NCI-H446 treated with DMSO at 0.1 percent for 48 hours (cell line): ENCODE measurements at regions not wholly inside any gene's neighbourhood (a gene's known extent, or its start where the extent isn't known, plus 50 kb on each side); places are given as distances from the start of the nearest gene placed in this dataset.

Experiments used
- DNase-seq: peaks from one replicate; lab custom pipeline; 2025; lab: John Stamatoyannopoulos, UW

GRCh38 chr6:54640911-54641310 lies 205.7 kb upstream of the FAM83B start:
- DNase-seq: no peak

GRCh38 chr6:54646069-54646950 lies 200.3 kb upstream of the FAM83B start:
- DNase-seq: no peak

DNA sequence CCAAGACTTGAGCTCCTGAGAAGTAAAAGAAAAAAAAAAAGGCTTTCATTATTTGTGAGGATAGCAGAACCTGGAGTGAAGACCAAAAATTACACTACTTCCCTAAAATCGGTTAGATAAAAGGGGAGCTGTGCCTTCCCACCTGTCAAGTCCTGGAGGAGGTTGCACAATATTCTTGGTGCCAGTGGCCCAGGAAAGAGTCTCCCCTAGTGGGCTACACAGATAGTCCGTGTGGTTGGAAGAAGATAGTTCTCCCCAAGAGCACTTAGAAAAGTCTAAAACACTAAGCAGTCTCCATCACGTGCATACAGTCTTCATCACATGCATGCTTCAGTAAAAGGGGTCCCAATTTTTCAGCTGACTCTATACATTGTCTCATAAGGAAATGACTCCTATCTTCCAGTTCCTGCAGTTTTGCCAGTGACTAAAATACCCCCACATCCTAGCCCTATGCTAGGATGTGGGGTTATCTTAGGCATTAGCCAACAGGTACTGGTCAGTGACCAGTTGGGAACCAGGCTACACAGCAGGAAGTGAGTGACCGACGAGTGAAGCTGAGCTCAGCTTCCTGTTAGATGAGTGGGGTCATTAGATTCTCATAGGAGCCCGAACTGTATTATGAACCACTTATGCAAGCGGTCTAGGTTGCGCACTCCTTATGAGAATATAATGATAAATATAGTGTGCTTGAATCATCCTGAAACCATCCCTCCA lies 199.5 kb upstream of the FAM83B start:
- no peak for DNase-seq

DNA sequence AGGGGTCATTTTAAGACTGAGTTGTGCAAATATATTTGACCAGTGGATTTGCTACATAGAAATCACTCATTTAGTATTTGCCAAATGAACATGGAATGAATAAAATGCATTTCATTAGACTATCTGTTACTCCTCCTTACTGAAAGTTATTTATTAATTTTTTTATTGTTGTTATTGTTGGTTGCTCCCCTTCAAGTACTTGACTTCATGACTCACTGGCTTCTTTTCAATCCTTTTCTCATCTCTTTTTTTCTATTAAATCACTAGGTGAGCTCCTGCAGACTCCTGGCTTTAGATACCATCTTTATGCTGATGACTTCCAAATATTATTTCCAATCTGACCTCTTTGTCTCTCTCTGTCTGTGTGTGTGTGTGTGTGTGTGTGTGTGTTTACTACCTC lies 192.2 kb upstream of the FAM83B start:
- DNase-seq: no peak

- DNase-seq: no peak
Observed at GRCh38 chr6:54655162-54655561, 191.4 kb upstream of the FAM83B start.

DNA sequence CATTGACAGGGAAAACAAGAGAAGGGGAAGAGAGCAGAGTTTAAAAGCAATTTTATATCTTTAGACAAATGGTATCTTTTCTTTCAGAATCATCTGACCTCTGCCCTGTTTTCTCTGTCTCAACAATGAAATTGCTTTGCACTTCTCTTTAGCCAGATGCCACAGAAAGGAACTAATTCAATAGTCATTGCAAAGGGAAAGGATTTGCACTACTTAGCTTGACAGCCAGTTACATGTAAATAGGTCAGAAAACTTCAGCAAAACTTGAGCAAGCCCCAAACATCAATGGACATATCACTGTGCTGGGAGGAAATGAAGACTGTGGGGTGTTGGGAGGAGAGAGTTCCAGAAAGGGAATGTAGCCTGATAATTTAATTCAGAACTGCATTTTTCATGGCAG lies 181.3 kb upstream of the FAM83B start:
- DNase-seq: no peak

DNA sequence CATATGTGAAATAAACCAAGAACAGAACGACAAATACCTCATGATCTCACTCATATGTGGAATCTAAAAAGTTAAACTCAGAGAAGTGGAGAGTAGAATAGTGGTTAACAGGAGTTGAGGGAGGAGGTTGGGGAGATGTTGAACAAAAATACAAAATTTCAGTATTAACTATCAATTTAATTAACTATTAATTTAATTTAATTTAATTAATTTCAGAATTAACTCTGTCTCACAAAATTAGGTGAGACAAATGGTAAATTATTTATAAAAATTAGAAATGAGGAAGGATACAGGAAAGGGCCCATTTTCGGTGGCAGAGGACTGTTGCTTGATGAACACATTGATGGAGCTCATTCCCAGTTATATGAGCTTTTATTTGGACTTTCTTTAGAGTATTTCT lies 166.0 kb upstream of the FAM83B start:
- no peak for DNase-seq

DNA sequence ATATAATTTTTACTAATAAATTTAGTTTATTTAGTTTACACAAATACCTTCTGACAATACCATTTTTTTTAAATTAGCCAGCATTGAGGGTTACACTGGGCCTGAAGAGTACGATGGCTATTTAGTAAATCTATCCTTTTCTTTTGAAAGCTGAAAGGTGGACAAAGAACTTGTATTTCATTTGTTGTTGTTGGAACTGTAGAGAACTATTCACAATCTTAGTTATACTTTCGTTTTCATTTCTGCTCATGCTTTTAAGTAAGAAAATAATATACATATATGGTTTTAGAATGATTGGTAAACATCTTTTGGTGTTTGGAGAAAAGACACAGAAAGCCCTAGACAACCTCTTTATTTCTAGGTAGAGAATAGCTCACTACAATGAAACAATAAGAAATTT lies 165.3 kb upstream of the FAM83B start:
- no peak for DNase-seq

GRCh38 chr6:54681987-54682386 lies 164.6 kb upstream of the FAM83B start:
- DNase-seq: no peak

GRCh38 chr6:54689620-54690019 lies 157.0 kb upstream of the FAM83B start:
- DNase-seq: no peak

DNA sequence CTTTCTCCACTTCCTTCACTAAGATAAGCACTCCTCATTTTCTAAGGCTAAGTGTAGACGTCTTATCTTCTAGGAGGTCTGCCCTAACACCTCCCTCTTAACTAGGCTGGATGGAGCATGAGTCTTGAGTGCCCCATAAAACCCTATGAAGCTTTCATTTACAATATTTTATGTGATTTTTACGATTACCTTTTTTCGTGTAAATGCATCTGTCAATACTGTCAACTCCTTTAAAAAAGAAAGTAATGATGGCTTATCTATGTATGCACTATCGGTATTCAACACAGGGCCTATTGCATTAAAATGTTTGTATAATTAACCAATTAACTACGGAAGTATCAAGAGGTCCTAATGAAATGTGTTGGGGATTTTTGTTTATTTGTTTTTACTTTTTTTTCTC lies 156.0 kb upstream of the FAM83B start:
- no peak for DNase-seq

- no peak for DNase-seq
Observed at GRCh38 chr6:54694928-54695532, 151.5 kb upstream of the FAM83B start.

DNA sequence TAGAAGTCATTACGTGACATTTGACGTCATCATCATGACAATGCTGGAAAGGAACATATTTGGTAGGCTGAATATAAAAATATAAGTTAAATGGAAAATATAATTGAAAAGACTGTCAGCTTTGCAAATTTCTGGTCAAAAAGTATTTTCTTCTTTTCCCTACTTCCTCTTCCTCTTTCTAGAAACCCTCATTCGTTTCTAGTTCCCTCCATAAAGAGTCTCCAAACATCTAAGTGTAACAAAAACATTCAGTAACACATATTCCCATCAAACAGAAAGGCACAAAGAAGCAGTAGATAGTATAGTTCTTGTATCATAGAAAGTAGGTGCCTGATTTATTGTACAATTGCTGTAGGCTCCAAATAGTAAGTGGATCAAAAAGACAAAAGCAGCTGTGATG lies 150.8 kb upstream of the FAM83B start:
- no peak for DNase-seq

DNA sequence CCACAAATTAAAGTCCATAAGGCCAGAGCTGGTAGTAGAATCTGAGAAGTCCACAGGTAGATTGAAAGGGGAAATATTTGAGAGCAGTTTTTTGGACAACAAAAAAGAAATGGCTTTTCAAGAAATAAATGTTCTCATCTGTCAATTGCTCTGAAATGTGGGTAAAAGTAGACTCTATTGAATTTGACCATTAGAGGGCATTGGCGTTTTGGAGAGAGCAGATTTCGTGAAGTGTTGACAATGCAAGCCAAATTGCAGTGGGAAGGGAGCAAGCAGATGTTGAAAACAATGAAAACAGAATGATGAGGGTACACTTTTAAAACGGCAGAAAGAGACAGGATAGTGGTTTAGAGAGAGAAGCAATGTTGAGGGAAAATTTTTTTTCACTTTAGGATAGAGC lies 149.1 kb upstream of the FAM83B start:
- peak; percentile 54 for DNase-seq

GRCh38 chr6:54698974-54699373 lies 147.6 kb upstream of the FAM83B start:
- DNase-seq: no peak

GRCh38 chr6:54700158-54700557 lies 146.4 kb upstream of the FAM83B start:
- DNase-seq: no peak

DNA sequence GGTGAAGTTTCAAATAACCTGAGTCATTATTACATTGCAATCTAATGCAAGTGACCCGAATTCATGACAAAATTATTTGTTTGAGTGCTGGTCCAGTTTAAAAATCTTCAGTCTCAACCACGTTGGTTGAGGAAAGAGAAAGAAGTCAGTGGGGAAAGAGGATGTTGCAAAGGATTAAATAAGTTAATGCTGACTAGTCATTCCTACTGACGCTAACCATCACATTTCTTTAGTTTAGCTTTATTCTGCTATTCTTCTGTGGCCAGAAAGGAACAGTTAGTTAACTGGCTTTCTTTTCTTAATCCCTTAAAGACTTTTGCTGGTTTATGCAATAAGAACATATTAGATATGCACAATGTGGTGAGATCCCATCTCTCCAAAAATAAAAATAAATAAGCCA lies 143.8 kb upstream of the FAM83B start:
- no peak for DNase-seq

- no peak for DNase-seq
Observed at GRCh38 chr6:54706391-54706790, 140.2 kb upstream of the FAM83B start.

GRCh38 chr6:54706844-54707605 lies 139.5 kb upstream of the FAM83B start:
- DNase-seq: no peak

GRCh38 chr6:54710456-54710855 lies 136.1 kb upstream of the FAM83B start:
- peak; percentile 3 for DNase-seq

DNA sequence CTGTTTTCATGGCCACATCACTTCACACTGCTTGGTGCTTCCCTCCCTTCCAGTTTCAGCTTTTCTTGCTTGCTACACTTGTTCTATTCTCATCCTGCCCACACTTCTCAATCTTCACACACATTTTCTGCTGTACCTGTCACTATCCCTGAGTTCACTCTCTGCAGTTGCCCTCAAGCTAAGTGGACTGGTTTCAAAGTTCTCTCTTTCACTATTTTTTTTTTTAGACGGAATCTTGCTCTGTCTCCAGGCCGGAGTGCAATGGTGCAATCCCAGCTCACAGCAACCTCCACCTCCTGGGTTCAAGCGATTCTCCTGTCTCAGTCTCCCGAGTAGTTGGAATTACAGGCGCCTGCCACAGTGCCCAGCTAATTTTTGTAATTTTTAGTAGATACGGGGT lies 130.6 kb upstream of the FAM83B start:
- no peak for DNase-seq

DNA sequence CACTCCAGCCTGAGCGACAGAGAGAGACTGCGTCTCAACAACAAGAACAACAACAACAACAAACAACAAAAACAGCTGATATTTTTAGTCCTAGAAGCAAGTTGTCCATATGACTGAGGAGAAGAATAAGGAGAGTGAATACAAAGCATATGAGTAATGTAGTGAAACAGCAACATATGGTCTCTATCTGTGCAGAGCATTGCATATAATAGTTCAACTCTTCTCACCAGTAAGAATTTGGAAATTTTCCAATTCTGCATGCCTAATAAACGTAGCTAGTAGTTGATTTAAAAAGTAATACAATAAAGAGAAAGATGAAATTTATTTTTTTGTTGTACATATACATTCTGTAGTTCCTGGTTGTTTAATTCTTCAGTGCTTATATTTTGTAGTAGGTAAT lies 129.7 kb upstream of the FAM83B start:
- peak; percentile 84 for DNase-seq
